Trophoblast cell (in vitro differentiated cells and primary cell): ENCODE measurements at regions not wholly inside any gene's neighbourhood (a gene's known extent, or its start where the extent isn't known, plus 50 kb on each side); places are given as distances from the start of the nearest gene placed in this dataset.

ENCODE experiments used
- DNase-seq, 2 donors: peaks; one replicate each; pipeline ENCODE4 v3.0.0-alpha.2; 2016
- H2AFZ ChIP-seq: 2 replicates; pipeline ENCODE4 v1.6.1; 2013; ENCODE audit warnings: low read length, moderate library complexity, mild to moderate bottlenecking; ENCODE audit not compliant: insufficient read depth, poor library complexity
- H2AK5ac ChIP-seq: 2 replicates; pipeline ENCODE4 v1.6.1; 2013; ENCODE audit warnings: mild to moderate bottlenecking, low read length
- H2BK120ac ChIP-seq: 2 replicates; pipeline ENCODE4 v1.6.1; 2013; ENCODE audit warnings: low read length, mild to moderate bottlenecking, moderate library complexity; ENCODE audit not compliant: insufficient read depth, poor library complexity
- H2BK12ac ChIP-seq: 2 replicates; pipeline ENCODE4 v1.6.1; 2013; ENCODE audit warnings: mild to moderate bottlenecking, low read length, moderate library complexity
- H2BK5ac ChIP-seq: 2 replicates; pipeline ENCODE4 v1.6.1; 2013; ENCODE audit warnings: low read length, low read depth, moderate library complexity, mild to moderate bottlenecking; ENCODE audit not compliant: poor library complexity
- H3K14ac ChIP-seq: 2 replicates; pipeline ENCODE4 v1.6.1; 2013; ENCODE audit warnings: mild to moderate bottlenecking, low read length
- H3K18ac ChIP-seq: 2 replicates; pipeline ENCODE4 v1.6.1; 2013; ENCODE audit warnings: mild to moderate bottlenecking, low read length
- H3K23ac ChIP-seq: 2 replicates; pipeline ENCODE4 v1.6.1; 2013; ENCODE audit warnings: low read length
- H3K27ac ChIP-seq: 2 replicates; pipeline ENCODE4 v1.5.1; 2013; ENCODE audit warnings: low read depth, mild to moderate bottlenecking, inconsistent platforms, low read length, moderate library complexity
- H3K27me3 ChIP-seq: 2 replicates; pipeline ENCODE4 v1.6.1; 2013; ENCODE audit warnings: inconsistent platforms, mild to moderate bottlenecking, low read length, moderate library complexity; ENCODE audit not compliant: insufficient read depth
- H3K36me3 ChIP-seq, 2 experiments: 1 replicate in 1 of 2; 2 replicates in 1 of 2; pipeline ENCODE4 v1.6.1; 2013; ENCODE audit warnings: low read length in 2 of 2, mild to moderate bottlenecking in 2 of 2, moderate library complexity in 1 of 2; ENCODE audit not compliant: insufficient read depth in 2 of 2, control insufficient read depth in 1 of 2
- H3K4ac ChIP-seq: 2 replicates; pipeline ENCODE4 v1.6.1; 2013; ENCODE audit warnings: low read depth, mild to moderate bottlenecking, low read length, moderate library complexity
- H3K4me1 ChIP-seq, 2 experiments: 1 replicate in 1 of 2; 2 replicates in 1 of 2; pipeline ENCODE4 v1.6.1; 2013; ENCODE audit warnings: low read length in 2 of 2, mild to moderate bottlenecking in 2 of 2, moderate library complexity in 1 of 2; ENCODE audit not compliant: insufficient read depth in 2 of 2, control insufficient read depth in 1 of 2
- H3K4me2 ChIP-seq: 2 replicates; pipeline ENCODE4 v1.6.1; 2013; ENCODE audit warnings: inconsistent platforms, mild to moderate bottlenecking, low read length, moderate library complexity
- H3K4me3 ChIP-seq: 2 replicates; pipeline ENCODE4 v1.5.1; 2013; ENCODE audit warnings: mild to moderate bottlenecking, low read depth, low read length, inconsistent platforms
- H3K79me1 ChIP-seq: one replicate; pipeline ENCODE4 v1.6.1; 2013; ENCODE audit warnings: low read length
- H3K79me2 ChIP-seq: 2 replicates; pipeline ENCODE4 v1.6.1; 2013; ENCODE audit warnings: low read length, mild to moderate bottlenecking; ENCODE audit not compliant: control insufficient read depth, insufficient read depth, poor library complexity
- H3K9ac ChIP-seq: 2 replicates; pipeline ENCODE4 v1.6.1; 2013; ENCODE audit warnings: mild to moderate bottlenecking, low read length
- H3K9me3 ChIP-seq: 2 replicates; pipeline ENCODE4 v1.6.1; 2013; ENCODE audit warnings: low read depth, mild to moderate bottlenecking, control low read depth, inconsistent platforms, low read length; ENCODE audit not compliant: insufficient read depth
- H4K12ac ChIP-seq: 2 replicates; pipeline ENCODE4 v1.6.1; 2013; ENCODE audit warnings: low read depth, mild to moderate bottlenecking, low read length, moderate library complexity
- H4K8ac ChIP-seq: 2 replicates; pipeline ENCODE4 v1.6.1; 2013; ENCODE audit warnings: low read depth, mild to moderate bottlenecking, low read length, moderate library complexity
- H4K91ac ChIP-seq: one replicate; pipeline ENCODE4 v1.6.1; 2013; ENCODE audit warnings: low read depth, mild to moderate bottlenecking, low read length, moderate library complexity
- WGBS: extraction: QIAGEN DNeasy Blood & Tissue Kit; methylation state at CpG from one replicate; pipeline ENCODE4 v1.1.7; 2013; ENCODE audit warnings: missing lambda C conversion rate; ENCODE audit not compliant: insufficient read length, insufficient coverage; ENCODE audit errors: extremely low coverage; 5-methylcytosine and 5-hydroxymethylcytosine counted together

DNA sequence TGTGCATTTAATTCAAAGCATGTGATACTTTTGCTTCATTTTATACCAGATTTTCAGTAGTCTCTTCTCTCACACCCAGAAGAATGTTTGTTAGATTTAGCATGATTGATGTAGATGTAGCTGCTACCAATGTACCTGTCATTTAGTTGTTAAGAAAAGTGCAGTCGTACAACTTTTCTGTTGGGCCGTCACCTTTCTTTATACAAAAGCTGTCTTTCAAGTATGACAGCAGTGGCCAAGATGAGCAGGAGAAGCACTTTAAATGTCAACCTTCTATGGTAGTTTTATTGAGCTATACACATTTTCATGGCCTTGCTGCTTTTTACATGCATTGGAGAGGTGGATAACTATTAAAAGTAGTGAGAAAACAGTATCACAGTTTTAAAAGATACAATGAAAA is 77.7 kb upstream of the PTPRD start:
- H3K18ac ChIP-seq: no peak overlapping the region
- no peak overlapping the region for H3K23ac ChIP-seq
- no peak overlapping the region for H2AFZ ChIP-seq
- no peak overlapping the region for H3K4me2 ChIP-seq
- H2BK12ac ChIP-seq: no peak overlapping the region
- no peak overlapping the region for H2BK5ac ChIP-seq
- no peak overlapping the region for H4K91ac ChIP-seq
- DNase-seq: no peak
- H2AK5ac ChIP-seq: no peak overlapping the region
- no peak overlapping the region for H3K14ac ChIP-seq
- H2BK120ac ChIP-seq: no peak overlapping the region
- H3K36me3 ChIP-seq: no peaks in the 10 kb centered on the region
- no peak overlapping the region for H4K12ac ChIP-seq
- no peaks in the 10 kb centered on the region for H3K79me2 ChIP-seq
- H3K4me1 ChIP-seq: no peaks in the 10 kb centered on the region
- H4K8ac ChIP-seq: no peak overlapping the region
- WGBS: no CpG with 5 or more reads among the region's 2 CpGs
- no peak overlapping the region for H3K4me3 ChIP-seq
- no peak overlapping the region for H3K4ac ChIP-seq
- no peaks in the 10 kb centered on the region for H3K79me1 ChIP-seq
- no peaks in the 10 kb centered on the region for H3K9me3 ChIP-seq
- H3K27ac ChIP-seq: no peak overlapping the region
- H3K9ac ChIP-seq: no peak overlapping the region
- no peaks in the 10 kb centered on the region for H3K27me3 ChIP-seq

DNA sequence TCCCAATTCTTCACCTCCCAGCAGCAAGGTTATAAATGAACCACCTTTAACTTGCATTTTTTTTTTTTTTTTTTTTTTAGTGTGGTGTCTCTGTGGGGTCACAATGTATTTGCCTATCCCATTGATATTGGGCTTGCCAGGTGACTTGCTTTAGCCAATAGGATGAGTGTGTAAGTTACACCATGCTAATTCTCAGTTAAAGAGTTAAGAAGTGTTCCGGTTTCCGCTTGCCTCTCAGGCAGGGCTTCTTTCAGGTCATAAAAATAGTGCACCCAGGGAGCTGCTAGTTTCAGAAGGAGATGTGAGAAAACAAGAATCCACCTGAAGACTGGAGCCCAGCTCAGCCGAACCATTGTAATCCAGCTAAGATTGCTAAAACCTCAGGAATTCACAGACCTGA is 84.2 kb upstream of the PTPRD start:
- Histone ChIP-seq H3K27me3 (no peaks in the 10 kb centered on the region), H3K4me1 (no peaks in the 10 kb centered on the region), H4K91ac (no peak overlapping the region), H2AFZ (no peak overlapping the region), H3K36me3 (no peaks in the 10 kb centered on the region), H3K79me1 (no peaks in the 10 kb centered on the region), H3K14ac (no peak overlapping the region), H3K18ac (no peak overlapping the region), H4K12ac (no peak overlapping the region), H2BK5ac (no peak overlapping the region), H3K4ac (no peak overlapping the region), H3K9me3 (no peaks in the 10 kb centered on the region), H3K79me2 (no peaks in the 10 kb centered on the region), H3K4me2 (no peak overlapping the region), H4K8ac (no peak overlapping the region), H2AK5ac (no peak overlapping the region), H2BK120ac (no peak overlapping the region), H3K27ac (no peak overlapping the region), H3K9ac (no peak overlapping the region), H3K4me3 (no peak overlapping the region), H2BK12ac (no peak overlapping the region), H3K23ac (no peak overlapping the region)
- WGBS: no CpG with 5 or more reads among the region's 3 CpGs
- no peak for DNase-seq

DNA sequence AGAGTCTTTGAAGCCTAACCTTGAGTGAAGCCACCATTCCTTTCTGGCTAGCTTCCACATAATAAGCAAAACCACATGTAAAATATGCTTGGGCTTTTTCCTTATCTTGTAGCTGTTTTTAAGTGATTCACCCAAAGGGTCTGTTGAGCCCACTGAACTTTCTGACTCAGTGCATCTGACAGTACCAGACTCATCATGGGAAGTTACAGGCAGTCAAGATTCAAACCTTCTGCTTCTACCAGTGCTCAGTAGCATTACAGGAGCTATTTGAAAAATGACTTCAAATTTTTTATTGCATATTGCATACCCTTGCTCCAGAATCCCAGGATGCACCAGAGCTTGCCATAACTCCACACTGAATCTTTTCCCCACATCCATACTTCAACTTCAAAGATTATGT is 87.5 kb upstream of the PTPRD start:
- no peak overlapping the region for H2BK120ac ChIP-seq
- no peak overlapping the region for H2BK12ac ChIP-seq
- H3K27me3 ChIP-seq: no peaks in the 10 kb centered on the region
- H3K9ac ChIP-seq: no peak overlapping the region
- no peak overlapping the region for H4K8ac ChIP-seq
- H2BK5ac ChIP-seq: no peak overlapping the region
- no peak overlapping the region for H3K4me3 ChIP-seq
- no peaks in the 10 kb centered on the region for H3K36me3 ChIP-seq
- no peak overlapping the region for H3K4ac ChIP-seq
- DNase-seq: no peak
- no peak overlapping the region for H3K4me2 ChIP-seq
- no peak overlapping the region for H2AFZ ChIP-seq
- no peak overlapping the region for H4K91ac ChIP-seq
- H3K9me3 ChIP-seq: no peaks in the 10 kb centered on the region
- no peak overlapping the region for H4K12ac ChIP-seq
- no peaks in the 10 kb centered on the region for H3K79me2 ChIP-seq
- H3K23ac ChIP-seq: no peak overlapping the region
- H2AK5ac ChIP-seq: no peak overlapping the region
- no peak overlapping the region for H3K27ac ChIP-seq
- H3K14ac ChIP-seq: no peak overlapping the region
- H3K18ac ChIP-seq: no peak overlapping the region
- no peaks in the 10 kb centered on the region for H3K79me1 ChIP-seq
- H3K4me1 ChIP-seq: no peaks in the 10 kb centered on the region

DNA sequence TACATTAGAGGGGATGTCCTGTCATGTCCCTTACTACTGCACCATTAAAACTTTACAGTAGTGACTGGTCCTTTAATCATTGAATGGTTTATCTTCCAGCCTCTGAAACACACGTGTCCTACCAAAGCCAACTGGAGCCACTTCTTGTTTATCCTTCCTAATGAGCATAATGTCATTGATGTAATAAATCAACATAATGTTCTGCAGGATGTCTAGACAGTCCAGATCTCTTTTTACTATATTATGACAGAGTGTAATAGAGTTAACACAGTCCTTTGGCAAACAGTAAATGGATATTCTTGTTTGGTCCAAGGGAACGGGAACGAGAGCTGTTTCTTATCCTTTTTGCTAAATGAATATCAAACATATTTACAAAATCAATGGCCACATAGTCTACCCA is 88.1 kb upstream of the PTPRD start:
- Histone ChIP-seq H3K14ac (no peak overlapping the region), H3K4me1 (no peaks in the 10 kb centered on the region), H3K18ac (no peak overlapping the region), H3K23ac (no peak overlapping the region), H3K79me1 (no peaks in the 10 kb centered on the region), H2BK12ac (no peak overlapping the region), H3K36me3 (no peaks in the 10 kb centered on the region), H2BK120ac (no peak overlapping the region), H3K27me3 (no peaks in the 10 kb centered on the region), H3K4me2 (no peak overlapping the region), H3K27ac (no peak overlapping the region), H4K8ac (no peak overlapping the region), H4K12ac (no peak overlapping the region), H4K91ac (no peak overlapping the region), H3K9ac (no peak overlapping the region), H2BK5ac (no peak overlapping the region), H3K4me3 (no peak overlapping the region), H2AK5ac (no peak overlapping the region), H3K4ac (no peak overlapping the region), H3K9me3 (no peaks in the 10 kb centered on the region), H2AFZ (no peak overlapping the region), H3K79me2 (no peaks in the 10 kb centered on the region)
- WGBS: no CpG with 5 or more reads among the region's 3 CpGs
- no peak for DNase-seq

DNA sequence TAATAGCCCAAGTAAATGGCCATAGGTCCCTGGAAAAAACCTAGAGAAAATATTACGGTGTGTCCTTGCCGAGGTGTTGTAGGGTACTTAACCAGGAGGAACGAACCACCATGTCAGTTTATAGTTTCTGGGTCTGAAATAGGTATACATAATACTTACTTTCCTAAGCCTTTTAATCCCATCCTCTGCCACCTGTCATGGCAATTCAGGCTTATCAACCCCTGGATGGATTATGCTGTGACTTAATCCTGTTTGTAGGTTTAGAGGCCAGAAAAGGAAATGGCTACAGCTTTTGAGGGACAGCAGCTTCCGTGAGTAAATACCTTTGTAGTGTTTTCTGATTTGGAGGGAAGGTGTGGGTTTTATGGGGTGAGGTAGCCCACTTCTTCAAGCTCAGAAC is 89.1 kb upstream of the PTPRD start:
- no CpG with 5 or more reads among the region's 4 CpGs for WGBS
- no peak for DNase-seq
- H2BK120ac ChIP-seq: no peak overlapping the region
- no peak overlapping the region for H2BK5ac ChIP-seq
- H3K36me3 ChIP-seq: no peaks in the 10 kb centered on the region
- no peaks in the 10 kb centered on the region for H3K4me1 ChIP-seq
- no peak overlapping the region for H3K4me3 ChIP-seq
- no peak overlapping the region for H4K12ac ChIP-seq
- no peaks in the 10 kb centered on the region for H3K79me1 ChIP-seq
- H3K79me2 ChIP-seq: no peaks in the 10 kb centered on the region
- H4K8ac ChIP-seq: no peak overlapping the region
- H3K27me3 ChIP-seq: no peaks in the 10 kb centered on the region
- no peak overlapping the region for H3K9ac ChIP-seq
- no peak overlapping the region for H3K18ac ChIP-seq
- H4K91ac ChIP-seq: no peak overlapping the region
- H3K14ac ChIP-seq: no peak overlapping the region
- H3K4me2 ChIP-seq: no peak overlapping the region
- no peak overlapping the region for H3K23ac ChIP-seq
- H3K9me3 ChIP-seq: no peaks in the 10 kb centered on the region
- no peak overlapping the region for H3K27ac ChIP-seq
- no peak overlapping the region for H2AFZ ChIP-seq
- no peak overlapping the region for H2BK12ac ChIP-seq
- no peak overlapping the region for H2AK5ac ChIP-seq
- no peak overlapping the region for H3K4ac ChIP-seq
